Right lobe of liver (tissue), 4 donors: ENCODE measurements at regions not wholly inside any gene's neighbourhood (a gene's known extent, or its start where the extent isn't known, plus 50 kb on each side); places are given as distances from the start of the nearest gene placed in this dataset.

ENCODE experiments used
- CTCF ChIP-seq, 4 donors: fragments of 200-600 bp in 3 of 4; fragments of 450-650 bp in 1 of 4; IDR thresholded peaks; one replicate each; pipeline versions ENCODE4 v1.5.1 to v1.8.0; 2016 to 2022; ENCODE audit warnings: antibody characterized with exemption in 4 of 4, mild to moderate bottlenecking in 2 of 4
- POLR2A ChIP-seq: fragments of 450-650 bp; IDR thresholded peaks from one replicate; pipeline ENCODE4 v1.6.1; 2017; ENCODE audit warnings: antibody characterized with exemption, mild to moderate bottlenecking
- donor health status: DM: no; HTN: no; CAD: no.
- donor health status: DM: no; HTN: no; CAD: no.
- donor health status: DM: no; HTN: yes; CAD: no.

DNA sequence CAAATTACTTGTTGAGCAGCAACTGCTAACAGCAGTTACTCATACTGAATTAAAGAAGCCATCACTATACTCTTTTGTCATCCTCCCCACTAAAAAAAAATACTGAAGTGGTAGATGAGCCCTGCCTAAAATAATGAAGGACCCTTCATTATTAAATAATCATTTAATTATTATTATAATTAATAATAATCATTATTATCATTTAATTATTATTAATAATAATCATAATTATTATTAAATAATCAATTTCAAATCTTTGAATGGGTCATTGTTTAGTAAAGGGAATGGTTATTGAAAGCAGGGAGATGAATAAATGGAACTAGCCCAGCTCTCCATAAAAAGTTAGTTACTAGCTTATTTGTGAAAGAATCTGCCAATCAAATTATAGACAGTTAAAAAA is 396.4 kb downstream of the NFIB start:
- TF ChIP-seq CTCF (IDR thresholded peaks at IDR 0.05) (no peak), POLR2A (no peak)
